ENCODE measurements at regions not wholly inside any gene's neighbourhood (a gene's known extent, or its start where the extent isn't known, plus 50 kb on each side); places are given as distances from the start of the nearest gene placed in this dataset.

GRCh38 chr3:191518861-191519260 lies 57.9 kb downstream of the PYDC2 start:
- no peaks in the 10 kb centered on the region for H3K27me3 ChIP-seq (ENCODE audit: low read depth)
- in situ Hi-C loops (cut with MboI; ENCODE audit: low sequenced_read_pairs), result no loop called here
- H3K9me3 ChIP-seq, result no peaks in the 10 kb centered on the region
- H3K4me1 ChIP-seq, result no peaks in the 10 kb centered on the region; the same call in 1 of the 2 replicates
- H3K36me3 ChIP-seq (replicated peaks), result no peaks in the 10 kb centered on the region
- no peak for DNase-seq (ENCODE audit: low spot score in 2 of 2)
- H3K4me3 ChIP-seq, result no peak overlapping the region

GRCh38 chr3:191521055-191521454 lies 60.1 kb downstream of the PYDC2 start:
- no peak for DNase-seq (ENCODE audit: low spot score in 2 of 2)
- Histone ChIP-seq H3K27me3 (ENCODE audit: low read depth) (no peaks in the 10 kb centered on the region), H3K4me3 (no peak overlapping the region), H3K36me3 (replicated peaks) (no peaks in the 10 kb centered on the region), H3K4me1 (no peaks in the 10 kb centered on the region), H3K9me3 (no peaks in the 10 kb centered on the region)
- in situ Hi-C loops (cut with MboI; ENCODE audit: low sequenced_read_pairs), result no loop called here

- DNase-seq (ENCODE audit: low spot score in 2 of 2), result no peak
- no peak overlapping the region for H3K4me3 ChIP-seq
- no peaks in the 10 kb centered on the region for H3K4me1 ChIP-seq
- no peaks in the 10 kb centered on the region for H3K36me3 ChIP-seq (replicated peaks)
- H3K27me3 ChIP-seq (ENCODE audit: low read depth), result no peaks in the 10 kb centered on the region
- in situ Hi-C loops (cut with MboI; ENCODE audit: low sequenced_read_pairs), result no loop called here
- no peaks in the 10 kb centered on the region for H3K9me3 ChIP-seq
Observed at GRCh38 chr3:191523148-191523547, 62.2 kb downstream of the PYDC2 start.

DNA sequence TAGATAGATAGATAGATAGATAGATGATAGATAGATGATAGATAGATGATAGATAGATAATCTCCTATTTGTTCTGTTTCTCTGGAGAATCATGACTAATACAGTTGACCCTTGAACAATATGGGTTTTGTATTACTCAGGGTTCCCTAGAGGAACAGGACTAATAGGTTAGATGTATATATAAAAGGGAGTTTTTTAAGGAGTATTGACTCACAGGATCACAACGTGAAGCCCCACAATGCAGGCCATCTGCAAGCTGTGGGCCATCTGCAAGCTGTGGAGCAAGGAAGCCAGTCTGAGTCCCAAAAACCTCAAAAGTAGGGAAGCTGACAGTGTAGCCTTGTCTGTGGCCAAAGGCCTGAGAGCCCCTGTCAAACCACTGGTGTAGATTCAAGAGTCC lies 67.6 kb downstream of the PYDC2 start:
- no peak for DNase-seq (ENCODE audit: low spot score in 2 of 2)
- Histone ChIP-seq H3K27me3 (ENCODE audit: low read depth) (no peaks in the 10 kb centered on the region), H3K4me3 (no peak overlapping the region), H3K4me1 (no peaks in the 10 kb centered on the region), H3K36me3 (replicated peaks) (no peaks in the 10 kb centered on the region), H3K9me3 (no peaks in the 10 kb centered on the region)
- in situ Hi-C loops (cut with MboI; ENCODE audit: low sequenced_read_pairs), result no loop called here

- no peaks in the 10 kb centered on the region for H3K27me3 ChIP-seq (ENCODE audit: low read depth)
- no peaks in the 10 kb centered on the region for H3K9me3 ChIP-seq
- H3K4me3 ChIP-seq, result no peak overlapping the region
- in situ Hi-C loops (cut with MboI; ENCODE audit: low sequenced_read_pairs), result no loop called here
- H3K4me1 ChIP-seq, result no peaks in the 10 kb centered on the region
- H3K36me3 ChIP-seq (replicated peaks), result no peaks in the 10 kb centered on the region
- DNase-seq (ENCODE audit: low spot score in 2 of 2), result no peak
Observed at GRCh38 chr3:191529992-191530391, 69.0 kb downstream of the PYDC2 start.

DNA sequence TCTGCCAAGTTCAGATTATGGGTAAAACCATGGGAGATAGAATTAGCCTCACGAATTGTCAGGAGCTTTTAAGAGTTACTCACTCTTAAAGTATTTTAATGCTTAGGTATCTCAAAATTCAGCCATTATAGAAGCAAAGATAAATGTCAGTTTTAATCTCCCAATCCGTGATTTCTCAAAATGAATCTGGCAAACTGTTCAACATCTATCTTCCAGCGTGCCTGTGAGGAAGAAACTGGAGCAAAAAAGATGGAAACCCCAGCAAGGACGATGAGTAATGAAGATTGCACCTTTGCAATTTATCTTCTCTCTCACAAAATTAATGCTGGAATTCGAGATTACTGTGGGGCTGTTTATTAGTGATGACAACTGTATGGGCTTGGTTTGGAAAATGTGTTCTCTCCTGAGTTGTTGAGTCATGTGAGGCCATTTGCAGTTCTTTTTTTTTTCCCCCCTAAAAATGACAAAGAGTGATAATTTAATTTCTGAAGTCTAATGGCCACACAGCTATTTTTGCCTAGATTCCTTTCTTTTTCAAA lies 70.5 kb downstream of the PYDC2 start:
- no peak overlapping the region for H3K4me3 ChIP-seq
- no peaks in the 10 kb centered on the region for H3K4me1 ChIP-seq
- no peak for DNase-seq (ENCODE audit: low spot score in 2 of 2)
- in situ Hi-C loops (cut with MboI; ENCODE audit: low sequenced_read_pairs), result no loop called here
- no peaks in the 10 kb centered on the region for H3K36me3 ChIP-seq (replicated peaks)
- H3K27me3 ChIP-seq (ENCODE audit: low read depth), result no peaks in the 10 kb centered on the region
- no peaks in the 10 kb centered on the region for H3K9me3 ChIP-seq

DNA sequence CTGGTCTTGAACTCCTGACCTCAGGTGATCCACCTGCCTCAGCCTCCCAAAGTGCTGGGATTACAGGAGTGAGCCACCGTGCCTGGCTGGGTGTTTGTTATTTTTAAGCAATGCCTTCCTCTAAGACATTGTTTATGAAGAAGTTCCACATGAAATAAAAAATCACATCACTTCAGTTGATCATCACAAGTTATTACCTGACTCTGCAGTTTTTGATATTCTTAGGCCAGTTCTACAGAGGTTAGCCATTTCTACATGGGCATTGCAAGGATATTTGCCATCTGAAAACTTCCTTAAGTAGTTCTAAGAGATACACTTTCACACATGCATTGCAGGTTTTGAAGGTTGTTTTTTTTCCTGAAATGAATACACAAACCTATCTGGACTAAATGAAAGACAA lies 82.1 kb downstream of the PYDC2 start:
- Histone ChIP-seq H3K9me3 (no peaks in the 10 kb centered on the region), H3K4me3 (no peak overlapping the region), H3K36me3 (replicated peaks) (no peaks in the 10 kb centered on the region), H3K4me1 (no peaks in the 10 kb centered on the region), H3K27me3 (ENCODE audit: low read depth) (no peaks in the 10 kb centered on the region)
- in situ Hi-C loops (cut with MboI; ENCODE audit: low sequenced_read_pairs), result no loop called here
- DNase-seq (ENCODE audit: low spot score in 2 of 2), result no peak

DNA sequence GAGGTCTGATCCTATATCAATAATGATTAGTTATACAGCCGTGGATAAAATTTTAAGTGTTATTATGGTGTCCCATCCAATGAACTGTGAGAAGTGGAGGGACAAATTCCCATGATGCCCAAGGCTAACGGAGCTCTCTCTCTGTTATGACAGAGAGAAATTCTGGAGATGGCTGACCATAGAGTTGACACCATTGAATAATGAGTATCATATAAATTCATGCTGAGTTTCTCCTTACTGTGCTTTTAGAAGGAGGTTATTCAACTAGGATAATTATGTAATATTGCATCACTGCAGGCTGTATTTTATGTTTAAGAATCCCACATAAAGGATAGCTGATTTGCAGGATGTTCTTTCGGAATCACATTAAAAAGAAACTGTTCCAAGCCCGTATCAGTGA lies 82.9 kb downstream of the PYDC2 start:
- DNase-seq (ENCODE audit: low spot score in 2 of 2), result no peak
- in situ Hi-C loops (cut with MboI; ENCODE audit: low sequenced_read_pairs), result no loop called here
- H3K4me3 ChIP-seq, result no peak overlapping the region

DNA sequence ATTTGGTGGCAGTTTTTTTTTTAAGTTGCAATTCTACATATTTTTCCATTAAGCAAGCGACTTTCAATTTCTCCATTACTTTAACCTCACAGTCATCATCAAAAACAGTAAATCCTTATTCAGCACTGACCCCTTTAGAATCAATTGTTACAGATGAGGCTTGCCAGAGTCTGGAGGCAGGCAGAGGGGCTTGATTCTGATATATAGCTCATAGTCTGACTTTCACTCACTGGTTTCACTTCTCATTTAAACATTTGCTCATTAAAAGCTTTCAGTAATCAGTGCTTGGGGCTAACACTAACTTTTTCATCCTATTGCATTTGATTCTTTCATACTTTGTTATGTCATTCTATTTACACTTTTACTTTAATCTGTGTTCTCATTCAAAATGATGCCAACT lies 88.4 kb downstream of the PYDC2 start:
- no peak overlapping the region for H3K4me3 ChIP-seq
- H3K27me3 ChIP-seq (ENCODE audit: low read depth), result no peaks in the 10 kb centered on the region
- in situ Hi-C loops (cut with MboI; ENCODE audit: low sequenced_read_pairs), result no loop called here
- H3K4me1 ChIP-seq, result no peaks in the 10 kb centered on the region
- no peak for DNase-seq (ENCODE audit: low spot score in 2 of 2)
- no peaks in the 10 kb centered on the region for H3K36me3 ChIP-seq (replicated peaks)
- H3K9me3 ChIP-seq, result no peaks in the 10 kb centered on the region

More for the DNA sequence above, 82.9 kb downstream of the PYDC2 start:
- no peaks in the 10 kb centered on the region for H3K36me3 ChIP-seq (replicated peaks)
- H3K4me1 ChIP-seq, result no peaks in the 10 kb centered on the region
- no peaks in the 10 kb centered on the region for H3K27me3 ChIP-seq (ENCODE audit: low read depth)
- H3K9me3 ChIP-seq, result no peaks in the 10 kb centered on the region

DNA sequence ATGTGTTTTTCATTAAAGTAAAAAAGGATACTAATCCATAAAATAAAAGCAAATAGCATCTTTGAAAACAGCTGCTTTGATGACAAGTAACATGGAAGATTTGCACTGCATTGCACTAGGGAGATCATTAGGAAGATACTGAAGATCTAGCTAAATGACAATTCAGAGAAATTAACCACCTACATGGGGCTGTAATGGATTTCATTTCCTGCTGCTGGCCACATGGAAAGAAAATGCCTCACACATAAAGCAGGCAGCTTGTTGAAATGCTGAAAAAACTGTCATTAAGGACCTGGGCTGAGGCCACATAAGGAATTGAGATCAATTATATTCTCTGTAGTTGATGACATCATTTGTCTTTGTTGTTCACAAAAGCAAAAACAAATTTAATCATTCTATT lies 94.1 kb downstream of the PYDC2 start:
- no peak overlapping the region for H3K4me3 ChIP-seq
- no peaks in the 10 kb centered on the region for H3K27me3 ChIP-seq (ENCODE audit: low read depth)
- no peak for DNase-seq (ENCODE audit: low spot score in 2 of 2)
- no peaks in the 10 kb centered on the region for H3K4me1 ChIP-seq
- no peaks in the 10 kb centered on the region for H3K36me3 ChIP-seq (replicated peaks)
- H3K9me3 ChIP-seq, result no peaks in the 10 kb centered on the region
- in situ Hi-C loops (cut with MboI; ENCODE audit: low sequenced_read_pairs), result no loop called here

GRCh38 chr3:191557322-191557721 lies 96.4 kb downstream of the PYDC2 start:
- no peaks in the 10 kb centered on the region for H3K4me1 ChIP-seq
- H3K27me3 ChIP-seq (ENCODE audit: low read depth), result no peaks in the 10 kb centered on the region
- no peak for DNase-seq (ENCODE audit: low spot score in 2 of 2)
- H3K9me3 ChIP-seq, result no peaks in the 10 kb centered on the region
- in situ Hi-C loops (cut with MboI; ENCODE audit: low sequenced_read_pairs), result no loop called here
- no peaks in the 10 kb centered on the region for H3K36me3 ChIP-seq (replicated peaks)
- H3K4me3 ChIP-seq, result no peak overlapping the region

DNA sequence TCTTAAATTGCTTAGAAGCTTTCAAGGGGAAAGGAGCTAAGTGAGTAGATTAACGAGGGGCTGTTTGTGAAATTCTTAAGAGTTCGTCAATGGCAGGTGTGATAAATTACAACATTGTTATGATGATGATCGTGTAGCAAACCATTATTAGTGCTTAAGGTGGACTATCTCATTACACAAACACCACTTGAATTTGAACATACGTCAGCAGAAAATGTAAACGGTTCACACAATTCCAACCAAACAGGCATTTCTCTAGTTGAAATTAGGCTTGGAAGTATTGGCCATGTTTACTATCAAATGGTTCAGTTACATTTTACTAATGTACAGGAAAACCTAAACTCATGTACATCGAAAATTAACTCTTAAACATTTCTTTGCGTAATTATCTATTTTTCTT lies 102.8 kb downstream of the PYDC2 start:
- Histone ChIP-seq H3K27me3 (ENCODE audit: low read depth) (no peaks in the 10 kb centered on the region), H3K9me3 (no peaks in the 10 kb centered on the region), H3K4me3 (no peak overlapping the region), H3K36me3 (replicated peaks) (no peaks in the 10 kb centered on the region), H3K4me1 (peaks cover 3% of the 10 kb centered on the region)
- in situ Hi-C loops (cut with MboI; ENCODE audit: low sequenced_read_pairs), result no loop called here
- DNase-seq (ENCODE audit: low spot score in 2 of 2), result no peak

DNA sequence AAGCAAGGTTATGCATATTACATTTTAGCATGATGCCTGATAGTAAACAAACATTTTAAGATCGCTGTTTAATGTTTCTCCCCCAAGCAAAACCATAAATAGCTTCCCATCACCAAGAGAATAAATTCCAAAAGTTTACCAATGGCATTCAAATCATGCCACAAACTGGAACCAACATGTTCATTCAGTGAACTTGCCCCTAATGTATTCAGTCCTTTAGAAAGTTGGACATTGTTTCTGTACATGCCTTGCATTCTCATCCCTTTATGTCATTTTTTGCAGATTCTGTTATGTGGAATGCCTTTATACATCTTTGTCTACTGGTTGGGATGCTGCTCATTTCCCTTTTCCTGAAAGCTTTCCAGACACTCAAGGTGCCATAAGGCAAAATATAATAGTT lies 105.5 kb downstream of the PYDC2 start:
- H3K36me3 ChIP-seq (replicated peaks), result no peaks in the 10 kb centered on the region
- H3K9me3 ChIP-seq, result no peaks in the 10 kb centered on the region
- DNase-seq (ENCODE audit: low spot score in 2 of 2), result no peak
- no peak overlapping the region for H3K4me3 ChIP-seq
- H3K4me1 ChIP-seq, result peaks cover 8% of the 10 kb centered on the region
- in situ Hi-C loops (cut with MboI; ENCODE audit: low sequenced_read_pairs), result no loop called here
- no peaks in the 10 kb centered on the region for H3K27me3 ChIP-seq (ENCODE audit: low read depth)

DNA sequence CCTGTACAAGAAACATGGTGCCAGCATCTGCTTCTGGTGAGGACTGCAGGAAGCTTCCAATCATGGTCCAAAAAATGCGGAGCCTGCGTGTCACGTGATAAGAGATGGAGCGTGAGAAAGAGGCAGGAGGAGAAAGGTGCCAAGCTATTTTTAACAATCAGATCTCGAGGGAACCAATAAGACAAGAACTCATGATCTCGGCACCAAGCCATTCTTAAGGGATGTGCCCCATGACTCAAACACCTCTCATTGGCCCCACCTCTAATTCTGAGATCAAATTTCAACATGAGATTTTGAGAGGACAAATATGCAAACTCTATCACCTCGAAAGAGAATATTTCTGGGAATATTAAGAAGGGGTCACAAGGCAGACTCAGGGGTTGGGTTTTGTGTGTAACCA lies 107.2 kb downstream of the PYDC2 start:
- in situ Hi-C loops (cut with MboI; ENCODE audit: low sequenced_read_pairs), result no loop called here
- H3K4me1 ChIP-seq, result peaks cover 8% of the 10 kb centered on the region
- no peaks in the 10 kb centered on the region for H3K36me3 ChIP-seq (replicated peaks)
- DNase-seq (ENCODE audit: low spot score in 2 of 2), result no peak
- no peaks in the 10 kb centered on the region for H3K9me3 ChIP-seq
- H3K27me3 ChIP-seq (ENCODE audit: low read depth), result no peaks in the 10 kb centered on the region
- H3K4me3 ChIP-seq, result no peak overlapping the region

DNA sequence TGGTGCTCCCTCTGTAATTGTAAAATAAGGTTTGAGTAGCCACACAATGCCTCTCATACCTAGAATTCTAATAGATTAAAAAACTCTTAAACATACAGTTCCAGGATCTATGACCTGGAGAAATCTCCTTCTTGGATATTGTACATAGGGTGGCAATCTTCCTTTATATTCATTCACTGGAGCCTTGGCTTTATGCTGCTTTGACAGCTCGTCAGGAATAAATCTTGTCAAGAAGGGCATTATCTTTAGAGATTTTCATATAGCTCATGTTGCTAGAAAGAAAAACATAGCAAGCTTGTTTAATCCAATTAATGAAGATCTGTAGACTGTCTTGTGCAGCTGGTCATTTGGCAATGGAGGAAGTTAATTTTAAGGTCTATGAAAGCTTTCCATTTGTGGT lies 131.1 kb downstream of the PYDC2 start:
- no peaks in the 10 kb centered on the region for H3K9me3 ChIP-seq
- H3K4me3 ChIP-seq, result no peak overlapping the region
- H3K36me3 ChIP-seq (replicated peaks), result no peaks in the 10 kb centered on the region
- H3K27me3 ChIP-seq (ENCODE audit: low read depth), result no peaks in the 10 kb centered on the region
- no peak for DNase-seq (ENCODE audit: low spot score in 2 of 2)
- H3K4me1 ChIP-seq, result peaks cover 13% of the 10 kb centered on the region
- in situ Hi-C loops (cut with MboI; ENCODE audit: low sequenced_read_pairs), result no loop called here
